ENCODE measurements at regions not wholly inside any gene's neighbourhood (a gene's known extent, or its start where the extent isn't known, plus 50 kb on each side); places are given as distances from the start of the nearest gene placed in this dataset.

GRCh38 chr12:67854351-67854750 is 134.9 kb upstream of the IFNG-AS1 start:
- TF ChIP-seq CTCF (IDR thresholded peaks at IDR 0.05) = no peak
- no peak for TF ChIP-seq ZFX (IDR thresholded peaks at IDR 0.05; ENCODE audit: borderline replicate concordance)
- no peak overlapping the region for H3K27ac ChIP-seq

- no peak overlapping the region for H3K27ac ChIP-seq
- no peak for TF ChIP-seq CTCF (IDR thresholded peaks at IDR 0.05)
- no peak for TF ChIP-seq ZFX (IDR thresholded peaks at IDR 0.05; ENCODE audit: borderline replicate concordance)
Measured at GRCh38 chr12:67855103-67855502, 134.1 kb upstream of the IFNG-AS1 start.

GRCh38 chr12:67871231-67871630 is 118.0 kb upstream of the IFNG-AS1 start:
- TF ChIP-seq CTCF (IDR thresholded peaks at IDR 0.05) = no peak
- no peak for TF ChIP-seq ZFX (IDR thresholded peaks at IDR 0.05; ENCODE audit: borderline replicate concordance)
- no peak overlapping the region for H3K27ac ChIP-seq

GRCh38 chr12:67873355-67873754 is 115.9 kb upstream of the IFNG-AS1 start:
- H3K27ac ChIP-seq = no peak overlapping the region
- TF ChIP-seq ZFX (IDR thresholded peaks at IDR 0.05; ENCODE audit: borderline replicate concordance) (no peak), CTCF (IDR thresholded peaks at IDR 0.05) (no peak)

GRCh38 chr12:67876305-67876915 is 112.8 kb upstream of the IFNG-AS1 start:
- H3K27ac ChIP-seq = no peak overlapping the region
- TF ChIP-seq CTCF (IDR thresholded peaks at IDR 0.05) = no peak
- TF ChIP-seq ZFX (IDR thresholded peaks at IDR 0.05; ENCODE audit: borderline replicate concordance) = no peak

- H3K27ac ChIP-seq = no peak overlapping the region
- TF ChIP-seq CTCF (IDR thresholded peaks at IDR 0.05) (no peak), ZFX (IDR thresholded peaks at IDR 0.05; ENCODE audit: borderline replicate concordance) (no peak)
Measured at GRCh38 chr12:67877727-67878126, 111.5 kb upstream of the IFNG-AS1 start.

GRCh38 chr12:67879937-67880336 is 109.3 kb upstream of the IFNG-AS1 start:
- no peak overlapping the region for H3K27ac ChIP-seq
- TF ChIP-seq CTCF (IDR thresholded peaks at IDR 0.05) (no peak), ZFX (IDR thresholded peaks at IDR 0.05; ENCODE audit: borderline replicate concordance) (no peak)

Data from 22Rv1 (cell line).